ENCODE measurements at regions not wholly inside any gene's neighbourhood (a gene's known extent, or its start where the extent isn't known, plus 50 kb on each side); places are given as distances from the start of the nearest gene placed in this dataset.

GRCh38 chr6:97865612-97866011 is 582.6 kb upstream of the MMS22L start:
- no peak for DNase-seq
- H3K4me3 Mint-ChIP-seq: no peak overlapping the region
- Histone ChIP-seq H3K9me3 (ENCODE audit: control insufficient read depth in 2 of 3, low read length in 3 of 3) (no peaks in the 10 kb centered on the region), H3K27me3 (ENCODE audit: control insufficient read depth in 2 of 2, insufficient read depth in 2 of 2, low read length in 2 of 2) (no peaks in the 10 kb centered on the region), H3K4me3 (ENCODE audit: low read length) (no peak overlapping the region), H3K36me3 (ENCODE audit: control insufficient read depth in 2 of 3, insufficient read depth in 3 of 3, low read length in 3 of 3) (no peaks in the 10 kb centered on the region), H3K27ac (ENCODE audit: low read depth, low read length) (no peak overlapping the region), H3K4me1 (ENCODE audit: control insufficient read depth in 2 of 2, insufficient read depth in 2 of 2, low read length in 2 of 2) (no peaks in the 10 kb centered on the region)
- ChIA-PET CTCF (no interaction called here), POLR2A (no interaction called here)
- intact Hi-C loops (cut with micrococcal nuclease): no loop called here
- H3K4me1 Mint-ChIP-seq: no peaks in the 10 kb centered on the region
- H3K27ac Mint-ChIP-seq: no peak overlapping the region
- no peaks in the 10 kb centered on the region for H3K27me3 Mint-ChIP-seq
- H3K36me3 Mint-ChIP-seq: no peaks in the 10 kb centered on the region
- peaks cover 0 to 3% (median 0%) of the 10 kb centered on the region in 11 donors for H3K9me3 Mint-ChIP-seq
- ATAC-seq: no peak

- no peak for DNase-seq
- H3K27ac Mint-ChIP-seq: no peak overlapping the region
- H3K4me1 Mint-ChIP-seq: no peaks in the 10 kb centered on the region
- CTCF ChIA-PET: no interaction called here
- POLR2A ChIA-PET: no interaction called here
- no peaks in the 10 kb centered on the region for H3K27me3 Mint-ChIP-seq
- intact Hi-C loops (cut with micrococcal nuclease): no loop called here
- peaks cover 0 to 3% (median 0%) of the 10 kb centered on the region in 11 donors for H3K9me3 Mint-ChIP-seq
- Histone ChIP-seq H3K27me3 (ENCODE audit: control insufficient read depth in 2 of 2, insufficient read depth in 2 of 2, low read length in 2 of 2) (no peaks in the 10 kb centered on the region), H3K4me3 (ENCODE audit: low read length) (no peak overlapping the region), H3K27ac (ENCODE audit: low read depth, low read length) (no peak overlapping the region), H3K9me3 (ENCODE audit: control insufficient read depth in 2 of 3, low read length in 3 of 3) (no peaks in the 10 kb centered on the region), H3K36me3 (ENCODE audit: control insufficient read depth in 2 of 3, insufficient read depth in 3 of 3, low read length in 3 of 3) (no peaks in the 10 kb centered on the region), H3K4me1 (ENCODE audit: control insufficient read depth in 2 of 2, insufficient read depth in 2 of 2, low read length in 2 of 2) (no peaks in the 10 kb centered on the region)
- no peaks in the 10 kb centered on the region for H3K36me3 Mint-ChIP-seq
- ATAC-seq: no peak
- H3K4me3 Mint-ChIP-seq: no peak overlapping the region
Observed at GRCh38 chr6:97866616-97867015, 583.6 kb upstream of the MMS22L start.

GRCh38 chr6:97867177-97867576 is 584.2 kb upstream of the MMS22L start:
- no peaks in the 10 kb centered on the region for H3K27me3 Mint-ChIP-seq
- no peak overlapping the region for H3K27ac ChIP-seq (ENCODE audit: low read depth, low read length)
- POLR2A ChIA-PET: no interaction called here
- H3K9me3 ChIP-seq (ENCODE audit: control insufficient read depth in 2 of 3, low read length in 3 of 3): no peaks in the 10 kb centered on the region
- no peak overlapping the region for H3K4me3 ChIP-seq (ENCODE audit: low read length)
- intact Hi-C loops (cut with micrococcal nuclease): no loop called here
- H3K4me1 Mint-ChIP-seq: no peaks in the 10 kb centered on the region
- DNase-seq (no peak), ATAC-seq (no peak)
- no peak overlapping the region for H3K4me3 Mint-ChIP-seq
- H3K36me3 ChIP-seq (ENCODE audit: control insufficient read depth in 2 of 3, insufficient read depth in 3 of 3, low read length in 3 of 3): no peaks in the 10 kb centered on the region
- H3K27ac Mint-ChIP-seq: no peak overlapping the region
- CTCF ChIA-PET: no interaction called here
- H3K36me3 Mint-ChIP-seq: no peaks in the 10 kb centered on the region
- H3K27me3 ChIP-seq (ENCODE audit: control insufficient read depth in 2 of 2, insufficient read depth in 2 of 2, low read length in 2 of 2): no peaks in the 10 kb centered on the region
- peaks cover 0 to 3% (median 0%) of the 10 kb centered on the region in 11 donors for H3K9me3 Mint-ChIP-seq
- H3K4me1 ChIP-seq (ENCODE audit: control insufficient read depth in 2 of 2, insufficient read depth in 2 of 2, low read length in 2 of 2): no peaks in the 10 kb centered on the region

GRCh38 chr6:97870273-97870672 is 587.3 kb upstream of the MMS22L start:
- no peak overlapping the region for H3K27ac Mint-ChIP-seq
- CTCF ChIA-PET: no interaction called here
- Histone ChIP-seq H3K27me3 (ENCODE audit: control insufficient read depth in 2 of 2, insufficient read depth in 2 of 2, low read length in 2 of 2) (no peaks in the 10 kb centered on the region), H3K4me1 (ENCODE audit: control insufficient read depth in 2 of 2, insufficient read depth in 2 of 2, low read length in 2 of 2) (no peaks in the 10 kb centered on the region), H3K27ac (ENCODE audit: low read depth, low read length) (no peak overlapping the region), H3K4me3 (ENCODE audit: low read length) (no peak overlapping the region), H3K36me3 (ENCODE audit: control insufficient read depth in 2 of 3, insufficient read depth in 3 of 3, low read length in 3 of 3) (no peaks in the 10 kb centered on the region), H3K9me3 (ENCODE audit: control insufficient read depth in 2 of 3, low read length in 3 of 3) (no peaks in the 10 kb centered on the region)
- intact Hi-C loops (cut with micrococcal nuclease): no loop called here
- H3K36me3 Mint-ChIP-seq: no peaks in the 10 kb centered on the region
- no peak overlapping the region for H3K4me3 Mint-ChIP-seq
- no peak for ATAC-seq
- H3K27me3 Mint-ChIP-seq: no peaks in the 10 kb centered on the region
- peaks cover 0 to 3% (median 0%) of the 10 kb centered on the region in 11 donors for H3K9me3 Mint-ChIP-seq
- POLR2A ChIA-PET: no interaction called here
- no peaks in the 10 kb centered on the region for H3K4me1 Mint-ChIP-seq
- no peak for DNase-seq

- H3K27me3 ChIP-seq (ENCODE audit: control insufficient read depth in 2 of 2, insufficient read depth in 2 of 2, low read length in 2 of 2): no peaks in the 10 kb centered on the region
- H3K9me3 ChIP-seq (ENCODE audit: control insufficient read depth in 2 of 3, low read length in 3 of 3): no peaks in the 10 kb centered on the region
- DNase-seq (no peak), ATAC-seq (no peak)
- ChIA-PET POLR2A (no interaction called here), CTCF (interaction anchor here (0.5 kb wide), 1 partner anchor 414 kb away, joined by 3 read pairs; no protein-coding TSS in a partner anchor)
- no peaks in the 10 kb centered on the region for H3K36me3 ChIP-seq (ENCODE audit: control insufficient read depth in 2 of 3, insufficient read depth in 3 of 3, low read length in 3 of 3)
- Mint-ChIP-seq H3K4me1 (no peaks in the 10 kb centered on the region), H3K9me3 (peaks cover 0 to 4% (median 0%) of the 10 kb centered on the region in 11 donors), H3K36me3 (no peaks in the 10 kb centered on the region), H3K27ac (no peak overlapping the region), H3K4me3 (no peak overlapping the region), H3K27me3 (no peaks in the 10 kb centered on the region)
- H3K27ac ChIP-seq (ENCODE audit: low read depth, low read length): no peak overlapping the region
- H3K4me3 ChIP-seq (ENCODE audit: low read length): no peak overlapping the region
- intact Hi-C loops (cut with micrococcal nuclease): no loop called here
- H3K4me1 ChIP-seq (ENCODE audit: control insufficient read depth in 2 of 2, insufficient read depth in 2 of 2, low read length in 2 of 2): no peaks in the 10 kb centered on the region
Observed at GRCh38 chr6:97876711-97877110, 593.7 kb upstream of the MMS22L start.

GRCh38 chr6:97882755-97883154 is 599.7 kb upstream of the MMS22L start:
- no peak overlapping the region for H3K4me3 Mint-ChIP-seq
- intact Hi-C loops (cut with micrococcal nuclease): no loop called here
- no peak for ATAC-seq

GRCh38 chr6:97885325-97885724 is 602.3 kb upstream of the MMS22L start:
- ChIA-PET CTCF (no interaction called here), POLR2A (no interaction called here)
- H3K27me3 ChIP-seq (ENCODE audit: control insufficient read depth in 2 of 2, insufficient read depth in 2 of 2, low read length in 2 of 2): no peaks in the 10 kb centered on the region
- Mint-ChIP-seq H3K4me3 (no peak overlapping the region), H3K27ac (no peak overlapping the region), H3K36me3 (no peaks in the 10 kb centered on the region), H3K9me3 (peaks cover 0 to 2% (median 0%) of the 10 kb centered on the region in 11 donors), H3K4me1 (no peaks in the 10 kb centered on the region), H3K27me3 (peaks cover 0 to 4% (median 0%) of the 10 kb centered on the region in 5 donors)
- DNase-seq (no peak), ATAC-seq (no peak)
- H3K9me3 ChIP-seq (ENCODE audit: control insufficient read depth in 2 of 3, low read length in 3 of 3): no peaks in the 10 kb centered on the region
- H3K27ac ChIP-seq (ENCODE audit: low read depth, low read length): no peak overlapping the region
- no peaks in the 10 kb centered on the region for H3K4me1 ChIP-seq (ENCODE audit: control insufficient read depth in 2 of 2, insufficient read depth in 2 of 2, low read length in 2 of 2)
- H3K4me3 ChIP-seq (ENCODE audit: low read length): no peak overlapping the region
- intact Hi-C loops (cut with micrococcal nuclease): no loop called here
- H3K36me3 ChIP-seq (ENCODE audit: control insufficient read depth in 2 of 3, insufficient read depth in 3 of 3, low read length in 3 of 3): no peaks in the 10 kb centered on the region

More at GRCh38 chr6:97882755-97883154, 599.7 kb upstream of the MMS22L start:
- no peaks in the 10 kb centered on the region for H3K27me3 Mint-ChIP-seq
- H3K27me3 ChIP-seq (ENCODE audit: control insufficient read depth in 2 of 2, insufficient read depth in 2 of 2, low read length in 2 of 2): no peaks in the 10 kb centered on the region
- peaks cover 0 to 4% (median 0%) of the 10 kb centered on the region in 11 donors for H3K9me3 Mint-ChIP-seq
- ChIA-PET POLR2A (no interaction called here), CTCF (no interaction called here)
- no peak overlapping the region for H3K27ac Mint-ChIP-seq
- H3K36me3 Mint-ChIP-seq: no peaks in the 10 kb centered on the region
- H3K9me3 ChIP-seq (ENCODE audit: control insufficient read depth in 2 of 3, low read length in 3 of 3): no peaks in the 10 kb centered on the region
- no peaks in the 10 kb centered on the region for H3K36me3 ChIP-seq (ENCODE audit: control insufficient read depth in 2 of 3, insufficient read depth in 3 of 3, low read length in 3 of 3)
- DNase-seq: no peak
- H3K4me1 ChIP-seq (ENCODE audit: control insufficient read depth in 2 of 2, insufficient read depth in 2 of 2, low read length in 2 of 2): no peaks in the 10 kb centered on the region
- no peak overlapping the region for H3K4me3 ChIP-seq (ENCODE audit: low read length)
- H3K4me1 Mint-ChIP-seq: no peaks in the 10 kb centered on the region
- H3K27ac ChIP-seq (ENCODE audit: low read depth, low read length): no peak overlapping the region
